K562 (cell line): ENCODE measurements at regions not wholly inside any gene's neighbourhood (a gene's known extent, or its start where the extent isn't known, plus 50 kb on each side); places are given as distances from the start of the nearest gene placed in this dataset.

ENCODE experiments used
- ATAC-seq: fragments of 200-7000 bp; cut with Tn5 transposase; 3 replicates; pipeline ENCODE4 v1.9.1; 2020; ENCODE audit warnings: moderate library complexity
- BruUV-seq: library from RNA; stranded (reverse); fragments of 400-500 nt; replicated peaks from 2 replicates; lab custom pipeline; 2021; lab: Mats Ljungman, UMichigan
- CTCF ChIA-PET: fragments of 300-600 bp; formaldehyde crosslinking; extraction: SDS; loops from one replicate; lab custom pipeline; 2021; ENCODE audit warnings: low intra/inter-chr PET ratio; lab: Yijun Ruan, JAX
- POLR2A ChIA-PET: fragments of 300-600, 350-650 bp; sonication (Branson Sonifier 250); formaldehyde crosslinking; extraction: SDS; loops from one replicate; lab custom pipeline; 2021; ENCODE audit warnings: antibody characterized with exemption, inconsistent platforms; lab: Yijun Ruan, JAX
- DNase-seq, 4 experiments: peaks; one replicate each; pipeline versions ENCODE4 v3.0.0 to v3.0.0-alpha.2; 2011 to 2018; ENCODE audit warnings: low spot score in 3 of 4, mixed read lengths in 3 of 4; ENCODE audit errors: extremely low read depth in 1 of 4
- FAIRE-seq: peaks from 2 replicates; lab custom pipeline; 2011; peaks lifted over from hg19 to GRCh38; lab: Jason Lieb, UNC
- H2AFZ ChIP-seq: 2 replicates; pipeline ENCODE4 v1.6.0; 2011; ENCODE audit warnings: low read depth, low read length, control low read depth, inconsistent platforms
- H3K27ac ChIP-seq: fragments of 200-600 bp; 3 replicates; pipeline ENCODE4 v1.8.0; 2011; ENCODE audit warnings: low read depth, mild to moderate bottlenecking, control low read depth, inconsistent platforms, low read length, moderate library complexity, mixed read lengths; ENCODE audit errors: extremely low read depth
- H3K27me3 ChIP-seq, 2 experiments: fragments of 300-600 bp in 1 of 2; 2 replicates in 1 of 2; 3 replicates in 1 of 2; pipeline versions ENCODE4 v1.6.0 to v1.8.0; 2011; ENCODE audit warnings: inconsistent platforms in 2 of 2, low read length in 2 of 2, mild to moderate bottlenecking in 1 of 2, mixed read lengths in 1 of 2, moderate library complexity in 1 of 2; ENCODE audit not compliant: control insufficient read depth in 2 of 2, insufficient read depth in 2 of 2
- H3K36me3 ChIP-seq: fragments of 300-600 bp; 3 replicates; pipeline ENCODE4 v1.8.0; 2011; ENCODE audit warnings: mild to moderate bottlenecking, low read length, inconsistent platforms; ENCODE audit not compliant: control insufficient read depth, insufficient read depth
- H3K4me1 ChIP-seq, 2 experiments: fragments of 200-600 bp in 1 of 2; replicated peaks in 1 of 2; 2 replicates in 1 of 2; 3 replicates in 1 of 2; pipeline versions ENCODE4 v1.5.1 to v1.8.0; 2011; ENCODE audit warnings: inconsistent platforms in 2 of 2, low read length in 2 of 2, mild to moderate bottlenecking in 1 of 2, mixed read lengths in 1 of 2, moderate library complexity in 1 of 2; ENCODE audit not compliant: control insufficient read depth in 2 of 2, insufficient read depth in 2 of 2
- H3K4me2 ChIP-seq: 2 replicates; pipeline ENCODE4 v1.6.1; 2011; ENCODE audit warnings: low read length, control low read depth, inconsistent platforms, mixed read lengths; ENCODE audit not compliant: insufficient read depth
- H3K4me3 ChIP-seq: fragments of 200-600 bp; sonication (generic), shearing (Covaris generic); 2 replicates; pipeline ENCODE4 v1.5.1; 2016; ENCODE audit warnings: control low read depth, inconsistent platforms
- H3K79me2 ChIP-seq: fragments of 200-600 bp; 3 replicates; pipeline ENCODE4 v1.8.0; 2011; ENCODE audit warnings: low read length, inconsistent platforms; ENCODE audit not compliant: control insufficient read depth, insufficient read depth
- H3K9ac ChIP-seq, 2 experiments: 2 replicates each; pipeline versions ENCODE4 v1.6.0 to v1.6.1; 2011; ENCODE audit warnings: low read depth in 2 of 2, low read length in 2 of 2, control low read depth in 1 of 2, inconsistent platforms in 1 of 2, mild to moderate bottlenecking in 1 of 2, mixed read lengths in 1 of 2; ENCODE audit not compliant: insufficient read depth in 1 of 2
- H3K9me1 ChIP-seq: one replicate; pipeline ENCODE4 v1.6.0; 2011; ENCODE audit warnings: inconsistent platforms, mild to moderate bottlenecking, low read length, moderate library complexity; ENCODE audit not compliant: control insufficient read depth, insufficient read depth
- H3K9me3 ChIP-seq: replicated peaks from 2 replicates; pipeline ENCODE4 v1.5.1; 2011; ENCODE audit warnings: low read depth, low read length, inconsistent platforms; ENCODE audit not compliant: control insufficient read depth, insufficient read depth
- H4K20me1 ChIP-seq: replicated peaks from 2 replicates; pipeline ENCODE4 v1.6.1; 2011; ENCODE audit warnings: low read length, inconsistent platforms, mixed read lengths; ENCODE audit not compliant: control insufficient read depth, insufficient read depth
- CBFB ChIP-seq: sonication (generic); formaldehyde crosslinking; IDR thresholded peaks from 2 replicates; pipeline ENCODE4 v1.4.0; 2020; ENCODE audit warnings: mild to moderate bottlenecking, missing genetic modification reagents
- CC2D1A ChIP-seq: fragments of 450-650 bp; IDR thresholded peaks from 2 replicates; pipeline ENCODE4 v1.6.1; 2017; ENCODE audit warnings: mild to moderate bottlenecking
- DPF2 ChIP-seq: fragments of 450-650 bp; IDR thresholded peaks from 2 replicates; pipeline ENCODE4 v1.6.1; 2016
- HDAC3 ChIP-seq: fragments of 450-650 bp; IDR thresholded peaks from 2 replicates; pipeline ENCODE4 v1.6.1; 2018; ENCODE audit warnings: borderline replicate concordance, mild to moderate bottlenecking, moderate library complexity; ENCODE audit not compliant: partially characterized antibody
- PCBP1 ChIP-seq: fragments of 200-400 bp; formaldehyde crosslinking; IDR thresholded peaks from 2 replicates; pipeline ENCODE4 v1.6.1; 2018; ENCODE audit warnings: mild to moderate bottlenecking, low read depth, low read length; ENCODE audit not compliant: poor library complexity, severe bottlenecking
- PHF8 ChIP-seq: fragments of 200-600 bp; sonication (generic); IDR thresholded peaks from 2 replicates; pipeline ENCODE4 v1.6.1; 2012; ENCODE audit warnings: mixed run types, mild to moderate bottlenecking, inconsistent platforms, low read length, moderate library complexity, borderline replicate concordance
- PTBP1 ChIP-seq: fragments of 200-400 bp; formaldehyde crosslinking; IDR thresholded peaks from 2 replicates; pipeline ENCODE4 v1.6.1; 2017; ENCODE audit warnings: low read depth, low read length
- PYGO2 ChIP-seq: fragments of 450-650 bp; IDR thresholded peaks from 2 replicates; pipeline ENCODE4 v1.6.1; 2016; ENCODE audit warnings: mild to moderate bottlenecking, missing genetic modification characterization, moderate library complexity, missing compliant biosample characterization
- RBBP5 ChIP-seq: fragments of 200-600 bp; sonication (generic); IDR thresholded peaks from 2 replicates; pipeline ENCODE4 v1.6.1; 2012; ENCODE audit warnings: borderline replicate concordance, mild to moderate bottlenecking, low read length, control low read depth, inconsistent platforms; ENCODE audit not compliant: insufficient read depth, poor library complexity, severe bottlenecking
- SIX5 ChIP-seq, 2 experiments: IDR thresholded peaks; 2 replicates each; pipeline ENCODE4 v1.6.1; 2011; ENCODE audit warnings: low read length in 2 of 2, borderline replicate concordance in 1 of 2, low read depth in 1 of 2, mild to moderate bottlenecking in 1 of 2, moderate library complexity in 1 of 2; ENCODE audit not compliant: insufficient read depth in 1 of 2
- TAF15 ChIP-seq: fragments of 200-400 bp; formaldehyde crosslinking; IDR thresholded peaks from 2 replicates; pipeline ENCODE4 v1.6.1; 2017; ENCODE audit warnings: mild to moderate bottlenecking, low read depth, low read length, moderate library complexity
- TAL1 ChIP-seq: fragments of 450-650 bp; IDR thresholded peaks from 2 replicates; pipeline ENCODE4 v1.6.1; 2016; ENCODE audit warnings: mild to moderate bottlenecking
- U2AF2 ChIP-seq: fragments of 200-400 bp; formaldehyde crosslinking; optimal IDR thresholded peaks from 2 replicates; pipeline ENCODE3; 2017; ENCODE audit warnings: low read depth, mild to moderate bottlenecking, low read length
- ZBTB8A ChIP-seq: fragments of 450-650 bp; IDR thresholded peaks from 2 replicates; pipeline ENCODE4 v1.6.1; 2018; ENCODE audit warnings: mild to moderate bottlenecking, moderate library complexity; ENCODE audit not compliant: partially characterized antibody
- ZC3H4 ChIP-seq: sonication (generic); formaldehyde crosslinking; IDR thresholded peaks from 2 replicates; pipeline ENCODE4 v1.9.0; 2021; ENCODE audit warnings: missing genetic modification reagents, borderline replicate concordance
- ZNF263 ChIP-seq: sonication (generic); formaldehyde crosslinking; IDR thresholded peaks from 2 replicates; pipeline ENCODE4 v1.8.0; 2022; ENCODE audit warnings: mild to moderate bottlenecking, missing genetic modification reagents, borderline replicate concordance
- ZNF780A ChIP-seq: fragments of 250-450 bp; sonication (Bioruptor Pico); IDR thresholded peaks from 2 replicates; pipeline ENCODE4 v1.5.0; 2021; ENCODE audit warnings: mild to moderate bottlenecking
- WGBS: fragments of 100-300 bp; shearing (Covaris generic); methylation state at CpG from one replicate; pipeline ENCODE4 v1.1.6; 2016; ENCODE audit warnings: low coverage, mixed read lengths; ENCODE audit not compliant: insufficient coverage; ENCODE audit errors: missing lambda C conversion rate; 5-methylcytosine and 5-hydroxymethylcytosine counted together
- in situ Hi-C: fragments of 300-500 bp; cut with MboI; formaldehyde crosslinking; loops from 4 replicates; pipeline ENCODE4 v1.15.0; 2018; ENCODE audit warnings: inconsistent platforms, mixed read lengths
- intact Hi-C: fragments of 100-400 bp; cut with micrococcal nuclease; formaldehyde crosslinking; loops from 2 replicates; pipeline ENCODE4 v1.14.2; 2022
- TF ChIP-seq, protein P1 (sequence below): fragments of 250-450 bp; sonication (Bioruptor Pico); IDR thresholded peaks from 2 replicates; pipeline ENCODE4 v1.9.0; 2021; ENCODE audit warnings: mild to moderate bottlenecking
- TF ChIP-seq, protein P2 (sequence below): fragments of 450-650 bp; IDR thresholded peaks from 2 replicates; pipeline ENCODE4 v1.6.1; 2018; ENCODE audit warnings: mild to moderate bottlenecking, low read depth; ENCODE audit not compliant: partially characterized antibody

- TF ChIP-seq TAL1 (no peak), DPF2 (no peak), TAF15 (no peak)
Measured at GRCh38 chr18:10135302-10135926, 221.6 kb downstream of the VAPA start (continued).

DNA sequence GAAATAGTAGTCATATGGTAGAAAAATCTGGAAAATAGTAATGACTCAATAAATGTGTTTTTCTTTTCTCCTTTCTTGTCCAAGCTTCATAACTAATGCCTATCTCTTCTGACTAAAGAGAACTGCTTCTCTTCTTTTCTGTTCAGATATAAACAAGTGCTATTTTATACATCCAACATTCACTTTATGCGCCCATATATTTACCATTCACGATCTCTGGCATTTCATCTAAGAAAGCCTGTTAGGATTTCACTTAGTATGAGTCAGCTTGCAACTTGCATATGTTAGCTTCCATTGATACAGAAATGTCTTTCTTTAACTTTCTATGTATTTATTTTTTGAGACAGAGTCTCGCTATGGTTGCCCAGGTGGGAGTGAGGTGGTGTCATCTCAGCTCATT, 224.9 kb downstream of the VAPA start:
- intact Hi-C loops: no loop called here
- Histone ChIP-seq H3K27me3 (peaks cover 17 to 43% of the 10 kb centered on the region in 2 experiments; a peak in 4 of 5 replicates), H2AFZ (no peak overlapping the region), H3K4me2 (no peak overlapping the region), H3K4me1 (no peaks in the 10 kb centered on the region), H4K20me1 (0 out of 2 replicates have a peak, but pooled peaks cover 5% of the 10 kb centered on the region), H3K9ac (no peak overlapping the region), H3K9me1 (no peaks in the 10 kb centered on the region), H3K9me3 (no peaks in the 10 kb centered on the region), H3K27ac (no peak overlapping the region), H3K36me3 (no peaks in the 10 kb centered on the region), H3K79me2 (no peaks in the 10 kb centered on the region), H3K4me3 (no peak overlapping the region)
- FAIRE-seq (no peak), DNase-seq (no peak), ATAC-seq (no peak)
- 0% methylated on average over 3 of the region's 3 CpGs for WGBS
- POLR2A ChIA-PET: interaction anchor here (0.5 to 1.1 kb wide), 3 partner anchors 9 to 1592 kb away, joined by 3 to 4 read pairs (median 3); no protein-coding TSS in a partner anchor
- no TSS peak for BruUV-seq
- CTCF ChIA-PET: no interaction called here
- in situ Hi-C loops: no loop called here
- TF ChIP-seq, protein P1, sequence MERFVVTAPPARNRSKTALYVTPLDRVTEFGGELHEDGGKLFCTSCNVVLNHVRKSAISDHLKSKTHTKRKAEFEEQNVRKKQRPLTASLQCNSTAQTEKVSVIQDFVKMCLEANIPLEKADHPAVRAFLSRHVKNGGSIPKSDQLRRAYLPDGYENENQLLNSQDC: no peak
- TF ChIP-seq RBBP5 (no peak), PTBP1 (no peak), PYGO2 (tag) (no peak), ZC3H4 (CRISPR knock-in tag) (no peak), ZNF780A (no peak), U2AF2 (no peak), CC2D1A (no peak), CBFB (CRISPR knock-in tag) (no peak), ZBTB8A (no peak), HDAC3 (no peak), PCBP1 (no peak), SIX5 (IDR thresholded peaks at IDR 0.05; ENCODE audit: borderline replicate concordance in 1 of 2, insufficient read depth in 1 of 2, low read depth in 1 of 2, low read length in 2 of 2) (no peak), ZNF263 (CRISPR knock-in tag) (no peak), PHF8 (no peak)
- TF ChIP-seq, protein P2, sequence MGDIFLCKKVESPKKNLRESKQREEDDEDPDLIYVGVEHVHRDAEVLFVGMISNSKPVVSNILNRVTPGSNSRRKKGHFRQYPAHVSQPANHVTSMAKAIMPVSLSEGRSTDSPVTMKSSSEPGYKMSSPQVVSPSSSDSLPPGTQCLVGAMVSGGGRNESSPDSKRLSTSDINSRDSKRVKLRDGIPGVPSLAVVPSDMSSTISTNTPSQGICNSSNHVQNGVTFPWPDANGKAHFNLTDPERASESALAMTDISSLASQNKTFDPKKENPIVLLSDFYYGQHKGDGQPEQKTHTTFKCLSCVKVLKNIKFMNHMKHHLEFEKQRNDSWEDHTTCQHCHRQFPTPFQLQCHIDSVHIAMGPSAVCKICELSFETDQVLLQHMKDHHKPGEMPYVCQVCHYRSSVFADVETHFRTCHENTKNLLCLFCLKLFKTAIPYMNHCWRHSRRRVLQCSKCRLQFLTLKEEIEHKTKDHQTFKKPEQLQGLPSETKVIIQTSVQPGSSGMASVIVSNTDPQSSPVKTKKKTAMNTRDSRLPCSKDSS: no peak
